Liver (tissue), 3 donors: ENCODE measurements at regions not wholly inside any gene's neighbourhood (a gene's known extent, or its start where the extent isn't known, plus 50 kb on each side); places are given as distances from the start of the nearest gene placed in this dataset.

Experiments used
- CTCF ChIP-seq: fragments of 150-350 bp; IDR thresholded peaks from 2 replicates; pipeline ENCODE4 v1.5.1; 2017; ENCODE audit warnings: improper control_type of control experiment, low read depth, low read length; ENCODE audit not compliant: missing input control
- JUND ChIP-seq, 2 donors: IDR thresholded peaks; 2 replicates each; pipeline ENCODE4 v1.6.1; 2016; ENCODE audit warnings: antibody characterized with exemption in 2 of 2
- SP1 ChIP-seq: IDR thresholded peaks from 2 replicates; pipeline ENCODE4 v1.6.1; 2018; ENCODE audit warnings: antibody characterized with exemption, mild to moderate bottlenecking
- TAF1 ChIP-seq: conservative IDR thresholded peaks from 2 replicates; pipeline ENCODE4 v1.6.1; 2016; ENCODE audit warnings: antibody characterized with exemption, mild to moderate bottlenecking
- donor health status: healthy.
- donor health status: healthy.

- TF ChIP-seq CTCF = no peak
- no peak for TF ChIP-seq TAF1
- no peak for TF ChIP-seq SP1
- no peak for TF ChIP-seq JUND (IDR thresholded peaks at IDR 0.05)
Measured at GRCh38 chr3:31172336-31172735, 277.9 kb upstream of the GADL1 start.
